Stimulated activated CD4-positive, alpha-beta T cell treated with anti-CD3 and anti-CD28 coated beads, Interleukin-2, amount 100 ng/mL, for 24 hours (primary cell): ENCODE measurements at regions not wholly inside any gene's neighbourhood (a gene's known extent, or its start where the extent isn't known, plus 50 kb on each side); places are given as distances from the start of the nearest gene placed in this dataset.

Source experiments
- DNase-seq, 2 donors: peaks; one replicate each; pipeline ENCODE4 v3.0.0-alpha.2; 2020

- DNase-seq = no peak
Measured at GRCh38 chr1:98054786-98055185, 134.0 kb upstream of the DPYD start.

- DNase-seq = no peak
Measured at GRCh38 chr1:98054367-98054701, 133.5 kb upstream of the DPYD start.

- peak; percentile 65 to 73 for DNase-seq
Measured at GRCh38 chr1:98053471-98054366, 132.9 kb upstream of the DPYD start.

GRCh38 chr1:98051065-98051675 is 130.3 kb upstream of the DPYD start:
- peak; percentile 76 to 79 for DNase-seq

- no peak for DNase-seq
Measured at GRCh38 chr1:98049370-98050135, 128.7 kb upstream of the DPYD start.

GRCh38 chr1:98048751-98049325 is 128.0 kb upstream of the DPYD start:
- DNase-seq = no peak

- DNase-seq = peak; percentile 73 to 77
Measured at GRCh38 chr1:98048244-98048643, 127.4 kb upstream of the DPYD start.

GRCh38 chr1:98047171-98047570 is 126.3 kb upstream of the DPYD start:
- no peak for DNase-seq

- DNase-seq = peak in 1 of 2 donors; percentile 46
Measured at GRCh38 chr1:98045767-98046641, 125.2 kb upstream of the DPYD start.

- no peak for DNase-seq
Measured at GRCh38 chr1:98045211-98045766, 124.5 kb upstream of the DPYD start.

- DNase-seq = no peak
Measured at GRCh38 chr1:98044766-98045165, 123.9 kb upstream of the DPYD start.

GRCh38 chr1:98044071-98044697 is 123.3 kb upstream of the DPYD start:
- no peak for DNase-seq

GRCh38 chr1:98035602-98036002 is 114.8 kb upstream of the DPYD start:
- DNase-seq = no peak

- DNase-seq = no peak
Measured at GRCh38 chr1:98034505-98034904, 113.7 kb upstream of the DPYD start.

- DNase-seq = no peak
Measured at GRCh38 chr1:98032958-98033357, 112.1 kb upstream of the DPYD start.

- no peak for DNase-seq
Measured at GRCh38 chr1:98030976-98031375, 110.1 kb upstream of the DPYD start.

- DNase-seq = no peak
Measured at GRCh38 chr1:98030483-98030882, 109.6 kb upstream of the DPYD start.

- no peak for DNase-seq
Measured at GRCh38 chr1:98028800-98029199, 108.0 kb upstream of the DPYD start.

- no peak for DNase-seq
Measured at GRCh38 chr1:98027103-98027705, 106.4 kb upstream of the DPYD start.

GRCh38 chr1:98025858-98026257 is 105.0 kb upstream of the DPYD start:
- DNase-seq = no peak

- DNase-seq = no peak
Measured at GRCh38 chr1:98021126-98021525, 100.3 kb upstream of the DPYD start.
